Lung (tissue), 11 donors: ENCODE measurements at regions not wholly inside any gene's neighbourhood (a gene's known extent, or its start where the extent isn't known, plus 50 kb on each side); places are given as distances from the start of the nearest gene placed in this dataset.

Experiments
- ATAC-seq: fragments of 200-7000 bp; cut with Tn5 transposase; one replicate; pipeline ENCODE4 v1.9.1; 2020; ENCODE audit warnings: moderate number of reproducible peaks; ENCODE audit not compliant: insufficient read depth, low FRiP score
- DNase-seq, 3 donors: peaks; one replicate each; pipeline ENCODE4 v3.0.0-alpha.2; 2013 to 2017
- H3K27ac ChIP-seq, 2 donors: one replicate each; pipeline ENCODE4 v1.5.1; 2013; ENCODE audit warnings: mild to moderate bottlenecking in 2 of 2, moderate library complexity in 2 of 2, control low read depth in 1 of 2, inconsistent platforms in 1 of 2, low read depth in 1 of 2, low read length in 1 of 2
- H3K27me3 ChIP-seq, 3 donors: one replicate each; pipeline ENCODE4 v1.5.1; 2013; ENCODE audit warnings: low read length in 2 of 3; ENCODE audit not compliant: control insufficient read depth in 3 of 3, insufficient read depth in 3 of 3
- H3K36me3 ChIP-seq, 4 donors: one replicate each; pipeline ENCODE4 v1.5.1; 2013; ENCODE audit warnings: low read length in 4 of 4, mild to moderate bottlenecking in 1 of 4, moderate library complexity in 1 of 4; ENCODE audit not compliant: control insufficient read depth in 4 of 4, insufficient read depth in 4 of 4
- H3K4me1 ChIP-seq, 5 donors: one replicate each; pipeline ENCODE4 v1.5.1; 2013; ENCODE audit warnings: low read length in 5 of 5, mild to moderate bottlenecking in 2 of 5, moderate library complexity in 1 of 5; ENCODE audit not compliant: control insufficient read depth in 5 of 5, insufficient read depth in 5 of 5
- H3K4me3 ChIP-seq: one replicate; pipeline ENCODE4 v1.5.1; 2013; ENCODE audit warnings: mild to moderate bottlenecking, control low read depth, moderate library complexity
- H3K9ac ChIP-seq, 2 donors: one replicate each; pipeline ENCODE4 v1.5.1; 2013; ENCODE audit warnings: low read length in 2 of 2, control low read depth in 1 of 2; ENCODE audit not compliant: insufficient read depth in 1 of 2
- H3K9me3 ChIP-seq, 4 donors: one replicate each; pipeline ENCODE4 v1.5.1; 2013; ENCODE audit warnings: low read length in 3 of 4, mild to moderate bottlenecking in 1 of 4, moderate library complexity in 1 of 4; ENCODE audit not compliant: control insufficient read depth in 4 of 4, insufficient read depth in 3 of 4
- WGBS, 2 donors: extraction: QIAGEN DNeasy Blood & Tissue Kit; methylation state at CpG; one replicate each; pipeline ENCODE4 v1.1.7; 2013; 5-methylcytosine and 5-hydroxymethylcytosine counted together
- TF ChIP-seq, protein P1 (sequence below): IDR thresholded peaks from 2 replicates; pipeline ENCODE4 v1.5.1; 2012; ENCODE audit warnings: mild to moderate bottlenecking; ENCODE audit errors: control extremely low read depth, extremely low read depth
- donor health status: control.
- donor health status: control.
- donor health status: Bipolar disorder and iron deficiency.
- donor health status: healthy.
- donor health status: DM: yes; HTN: yes; CAD: no.

DNA sequence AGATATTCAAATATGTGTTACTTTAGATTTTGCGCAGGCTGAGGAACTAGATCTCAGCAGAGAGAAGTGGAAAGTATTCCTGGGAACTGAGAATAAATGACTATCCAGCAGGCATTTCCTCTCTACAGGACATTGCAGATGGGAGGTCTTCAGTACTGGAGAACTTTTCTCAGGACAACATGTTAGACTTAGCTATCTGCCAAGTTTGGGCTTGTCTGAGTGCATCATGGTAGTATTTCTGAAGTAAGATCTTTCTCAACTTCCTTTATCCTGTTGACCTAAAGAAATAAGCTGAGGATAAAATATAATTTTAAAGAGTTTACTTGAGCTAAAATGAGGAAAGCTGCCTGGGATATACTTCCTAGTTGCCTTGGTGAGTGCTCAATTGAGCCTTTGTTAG, 167.9 kb upstream of the BCHE start:
- Histone ChIP-seq H3K27me3 (no peaks in the 10 kb centered on the region), H3K9ac (no peak overlapping the region), H3K27ac (no peak overlapping the region), H3K36me3 (no peaks in the 10 kb centered on the region), H3K9me3 (peaks cover 0 to 4% (median 2%) of the 10 kb centered on the region in 4 donors), H3K4me1 (no peaks in the 10 kb centered on the region), H3K4me3 (no peak overlapping the region)
- 92 to 100% methylated on average over 1 of the region's 1 CpG for WGBS, 2 donors
- TF ChIP-seq, protein P1, sequence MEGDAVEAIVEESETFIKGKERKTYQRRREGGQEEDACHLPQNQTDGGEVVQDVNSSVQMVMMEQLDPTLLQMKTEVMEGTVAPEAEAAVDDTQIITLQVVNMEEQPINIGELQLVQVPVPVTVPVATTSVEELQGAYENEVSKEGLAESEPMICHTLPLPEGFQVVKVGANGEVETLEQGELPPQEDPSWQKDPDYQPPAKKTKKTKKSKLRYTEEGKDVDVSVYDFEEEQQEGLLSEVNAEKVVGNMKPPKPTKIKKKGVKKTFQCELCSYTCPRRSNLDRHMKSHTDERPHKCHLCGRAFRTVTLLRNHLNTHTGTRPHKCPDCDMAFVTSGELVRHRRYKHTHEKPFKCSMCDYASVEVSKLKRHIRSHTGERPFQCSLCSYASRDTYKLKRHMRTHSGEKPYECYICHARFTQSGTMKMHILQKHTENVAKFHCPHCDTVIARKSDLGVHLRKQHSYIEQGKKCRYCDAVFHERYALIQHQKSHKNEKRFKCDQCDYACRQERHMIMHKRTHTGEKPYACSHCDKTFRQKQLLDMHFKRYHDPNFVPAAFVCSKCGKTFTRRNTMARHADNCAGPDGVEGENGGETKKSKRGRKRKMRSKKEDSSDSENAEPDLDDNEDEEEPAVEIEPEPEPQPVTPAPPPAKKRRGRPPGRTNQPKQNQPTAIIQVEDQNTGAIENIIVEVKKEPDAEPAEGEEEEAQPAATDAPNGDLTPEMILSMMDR, result no peak
- DNase-seq (no peak), ATAC-seq (no peak)

DNA sequence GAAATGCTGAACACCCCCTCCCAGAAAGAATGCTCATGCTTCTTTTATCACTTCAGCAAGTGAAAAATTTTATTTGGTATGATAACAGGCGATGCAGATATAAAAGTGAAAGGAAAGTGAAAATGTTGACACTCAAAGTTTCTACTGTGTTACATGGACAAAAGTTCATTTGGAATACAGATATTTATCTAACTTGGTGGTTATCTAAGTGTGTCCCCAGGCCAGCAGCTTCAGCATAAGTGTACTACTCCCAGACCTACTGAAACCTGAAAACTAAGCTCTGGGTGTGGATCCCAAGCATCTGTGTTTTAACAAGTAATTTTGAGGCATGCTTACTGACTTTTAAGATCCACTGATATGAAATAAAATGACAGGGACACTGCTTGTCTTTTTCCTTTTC, 157.1 kb upstream of the BCHE start:
- no peak overlapping the region for H3K9ac ChIP-seq
- 71 to 90% methylated on average over 1 of the region's 1 CpG for WGBS, 2 donors
- H3K36me3 ChIP-seq, result no peaks in the 10 kb centered on the region
- TF ChIP-seq, protein P1, result no peak
- H3K4me1 ChIP-seq, result no peaks in the 10 kb centered on the region
- DNase-seq (no peak), ATAC-seq (no peak)
- no peaks in the 10 kb centered on the region for H3K27me3 ChIP-seq
- H3K27ac ChIP-seq, result no peak overlapping the region
- no peaks in the 10 kb centered on the region for H3K9me3 ChIP-seq
- no peak overlapping the region for H3K4me3 ChIP-seq

DNA sequence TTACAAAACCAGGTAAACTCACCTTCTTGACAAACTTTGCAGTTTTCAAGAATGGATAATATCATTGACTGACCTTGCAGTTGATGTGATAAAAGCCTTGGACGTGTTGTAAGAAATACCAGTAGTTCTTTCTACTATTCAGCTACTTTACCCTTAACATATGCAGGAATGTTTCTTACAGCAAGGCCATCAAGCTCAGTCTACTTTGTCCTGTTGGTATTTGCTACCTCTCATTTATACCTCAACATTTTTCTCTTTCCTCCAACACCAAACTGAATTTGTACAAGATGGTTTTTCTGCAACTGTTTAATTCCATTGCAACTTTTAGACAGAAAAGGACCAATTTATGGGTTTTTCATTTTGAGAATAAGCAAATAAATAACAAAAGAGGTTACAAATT, 147.4 kb upstream of the BCHE start:
- DNase-seq, result no peak
- TF ChIP-seq, protein P1, result no peak
- H3K4me1 ChIP-seq, result no peaks in the 10 kb centered on the region
- 78 to 90% methylated on average over 1 of the region's 1 CpG for WGBS, 2 donors
- no peaks in the 10 kb centered on the region for H3K27me3 ChIP-seq
- no peak overlapping the region for H3K4me3 ChIP-seq
- no peaks in the 10 kb centered on the region for H3K9me3 ChIP-seq
- H3K27ac ChIP-seq, result no peak overlapping the region
- no peak for ATAC-seq
- H3K36me3 ChIP-seq, result no peaks in the 10 kb centered on the region
- no peak overlapping the region for H3K9ac ChIP-seq

DNA sequence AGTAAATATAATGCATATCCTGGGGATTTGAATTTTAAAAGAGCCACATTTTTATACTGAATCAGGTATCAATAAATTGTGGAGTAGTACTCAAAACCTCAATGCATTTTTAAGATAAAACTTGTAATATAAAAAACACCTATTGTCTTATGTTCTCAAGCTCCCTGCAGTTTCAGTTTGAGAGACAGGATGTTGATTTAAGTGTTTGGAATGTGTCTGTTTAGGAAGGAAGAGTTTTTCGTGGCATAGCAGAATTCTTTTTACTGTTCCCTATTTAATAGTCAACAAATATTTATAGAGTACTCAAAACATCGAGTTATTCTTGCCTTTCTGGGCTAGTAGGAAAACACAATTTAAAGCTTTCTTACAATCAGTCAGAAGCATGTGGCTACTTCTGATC, 146.1 kb upstream of the BCHE start:
- H3K36me3 ChIP-seq, result no peaks in the 10 kb centered on the region
- H3K9ac ChIP-seq, result no peak overlapping the region
- ATAC-seq, result no peak
- no peak overlapping the region for H3K4me3 ChIP-seq
- DNase-seq, result peak in 1 of 3 donors; percentile 3
- H3K27ac ChIP-seq, result no peak overlapping the region
- no peaks in the 10 kb centered on the region for H3K9me3 ChIP-seq
- no peaks in the 10 kb centered on the region for H3K4me1 ChIP-seq
- TF ChIP-seq, protein P1, result no peak
- H3K27me3 ChIP-seq, result no peaks in the 10 kb centered on the region
- 18 to 30% methylated on average over 2 of the region's 2 CpGs for WGBS, 2 donors
